ENCODE measurements at regions not wholly inside any gene's neighbourhood (a gene's known extent, or its start where the extent isn't known, plus 50 kb on each side); places are given as distances from the start of the nearest gene placed in this dataset.

DNA sequence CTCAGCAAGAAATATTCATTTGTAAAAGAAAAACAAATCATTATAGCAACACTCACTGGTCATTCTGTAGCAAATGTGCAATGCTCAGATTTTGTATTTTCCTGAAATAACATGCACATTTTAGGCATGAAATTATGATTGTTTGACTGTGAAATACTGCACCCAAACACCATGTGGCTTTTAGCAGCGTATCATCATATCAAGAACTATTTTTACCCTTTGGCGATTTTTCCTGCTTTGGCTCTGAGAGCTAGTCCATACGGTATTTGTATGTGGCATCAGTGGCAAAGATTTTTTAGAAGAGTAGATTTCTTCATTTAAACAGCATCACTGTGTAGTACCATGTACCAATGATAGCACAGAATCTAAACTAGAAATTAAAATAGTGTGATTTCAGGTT, 493.1 kb downstream of the NR4A2 start:
- no peak for DNase-seq (ENCODE audit: low spot score)

GRCh38 chr2:155836439-155836838, 496.1 kb downstream of the NR4A2 start:
- H3K4me3 Mint-ChIP-seq (ENCODE audit: low read depth), result no peak overlapping the region
- H3K27ac Mint-ChIP-seq, result no peak overlapping the region
- H3K36me3 Mint-ChIP-seq (ENCODE audit: low read depth), result no peaks in the 10 kb centered on the region
- H3K27me3 Mint-ChIP-seq (ENCODE audit: low read depth), result no peaks in the 10 kb centered on the region
- intact Hi-C loops (cut with micrococcal nuclease), result no loop called here
- no peak for DNase-seq (ENCODE audit: low spot score)
- H3K4me1 Mint-ChIP-seq (ENCODE audit: low read depth), result no peaks in the 10 kb centered on the region
- H3K9me3 Mint-ChIP-seq, result no peaks in the 10 kb centered on the region

More for the DNA sequence above, 493.1 kb downstream of the NR4A2 start:
- H3K27ac Mint-ChIP-seq, result no peak overlapping the region
- no peaks in the 10 kb centered on the region for H3K9me3 Mint-ChIP-seq
- intact Hi-C loops (cut with micrococcal nuclease), result no loop called here
- H3K27me3 Mint-ChIP-seq (ENCODE audit: low read depth), result no peaks in the 10 kb centered on the region
- no peak overlapping the region for H3K4me3 Mint-ChIP-seq (ENCODE audit: low read depth)
- no peaks in the 10 kb centered on the region for H3K4me1 Mint-ChIP-seq (ENCODE audit: low read depth)
- no peaks in the 10 kb centered on the region for H3K36me3 Mint-ChIP-seq (ENCODE audit: low read depth)

GRCh38 chr2:155830817-155831579, 501.5 kb downstream of the NR4A2 start:
- Mint-ChIP-seq H3K36me3 (ENCODE audit: low read depth) (no peaks in the 10 kb centered on the region), H3K9me3 (no peaks in the 10 kb centered on the region), H3K4me3 (ENCODE audit: low read depth) (no peak overlapping the region), H3K27ac (no peak overlapping the region), H3K27me3 (ENCODE audit: low read depth) (no peaks in the 10 kb centered on the region), H3K4me1 (ENCODE audit: low read depth) (no peaks in the 10 kb centered on the region)
- no peak for DNase-seq (ENCODE audit: low spot score)
- intact Hi-C loops (cut with micrococcal nuclease), result no loop called here

DNA sequence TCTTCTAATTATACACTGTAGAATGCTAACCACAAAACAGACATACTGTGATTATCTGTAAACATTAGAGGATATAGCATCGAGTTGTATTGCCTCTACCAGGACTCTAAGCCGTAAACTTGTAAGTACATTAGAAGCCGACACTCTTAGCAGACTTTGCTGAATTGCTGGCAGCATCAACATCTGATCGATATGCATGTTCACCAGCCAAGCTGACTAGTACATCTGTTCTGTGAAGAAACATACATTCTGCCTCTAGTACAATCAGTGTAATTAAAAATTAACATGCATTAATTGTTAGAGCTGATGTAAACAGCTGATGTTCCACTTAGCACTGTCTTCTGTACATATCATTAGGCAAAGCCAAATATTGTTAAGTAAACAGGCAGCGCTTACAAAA, 502.2 kb downstream of the NR4A2 start:
- Mint-ChIP-seq H3K27me3 (ENCODE audit: low read depth) (no peaks in the 10 kb centered on the region), H3K27ac (no peak overlapping the region), H3K36me3 (ENCODE audit: low read depth) (no peaks in the 10 kb centered on the region), H3K4me1 (ENCODE audit: low read depth) (no peaks in the 10 kb centered on the region), H3K9me3 (no peaks in the 10 kb centered on the region), H3K4me3 (ENCODE audit: low read depth) (no peak overlapping the region)
- intact Hi-C loops (cut with micrococcal nuclease), result no loop called here
- no peak for DNase-seq (ENCODE audit: low spot score)

GRCh38 chr2:155825876-155826275, 506.6 kb downstream of the NR4A2 start:
- Mint-ChIP-seq H3K4me1 (ENCODE audit: low read depth) (no peaks in the 10 kb centered on the region), H3K27ac (no peak overlapping the region), H3K4me3 (ENCODE audit: low read depth) (no peak overlapping the region), H3K27me3 (ENCODE audit: low read depth) (no peaks in the 10 kb centered on the region), H3K9me3 (no peaks in the 10 kb centered on the region), H3K36me3 (ENCODE audit: low read depth) (no peaks in the 10 kb centered on the region)
- intact Hi-C loops (cut with micrococcal nuclease), result no loop called here
- DNase-seq (ENCODE audit: low spot score), result no peak

- no peak overlapping the region for H3K27ac Mint-ChIP-seq
- no peak overlapping the region for H3K4me3 Mint-ChIP-seq (ENCODE audit: low read depth)
- no peaks in the 10 kb centered on the region for H3K9me3 Mint-ChIP-seq
- H3K36me3 Mint-ChIP-seq (ENCODE audit: low read depth), result no peaks in the 10 kb centered on the region
- no peaks in the 10 kb centered on the region for H3K4me1 Mint-ChIP-seq (ENCODE audit: low read depth)
- intact Hi-C loops (cut with micrococcal nuclease), result loop anchor here (10.0 kb wide), 1 partner anchor 441 kb away; no protein-coding TSS in a partner anchor
- no peaks in the 10 kb centered on the region for H3K27me3 Mint-ChIP-seq (ENCODE audit: low read depth)
- DNase-seq (ENCODE audit: low spot score), result no peak
Measured at GRCh38 chr2:155815851-155816250, 516.7 kb downstream of the NR4A2 start.

GRCh38 chr2:155815275-155815674, 517.2 kb downstream of the NR4A2 start:
- Mint-ChIP-seq H3K27ac (no peak overlapping the region), H3K4me3 (ENCODE audit: low read depth) (no peak overlapping the region)
- intact Hi-C loops (cut with micrococcal nuclease), result loop anchor here (10.0 kb wide), 1 partner anchor 440 kb away; no protein-coding TSS in a partner anchor

DNA sequence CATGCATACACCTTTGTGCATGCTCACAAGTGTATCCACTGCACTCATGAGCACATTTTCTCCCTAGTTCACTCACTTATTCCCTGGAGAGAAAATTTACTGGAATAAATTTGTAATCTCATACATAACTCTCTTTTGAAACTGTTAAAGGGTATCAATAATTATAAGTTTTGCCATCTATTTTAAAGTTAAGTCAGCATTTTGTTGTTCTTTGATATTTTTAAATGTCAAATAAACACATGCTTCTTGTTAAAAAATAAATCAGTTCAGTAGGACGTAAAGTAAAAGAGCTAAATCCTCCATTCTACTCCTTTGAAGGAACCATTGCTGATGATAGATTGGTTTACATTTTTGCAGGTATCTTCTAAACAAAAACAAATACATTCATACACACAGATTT, 522.1 kb downstream of the NR4A2 start:
- intact Hi-C loops (cut with micrococcal nuclease), result loop anchor here (10.0 kb wide), 1 partner anchor 436 kb away; no protein-coding TSS in a partner anchor
- Mint-ChIP-seq H3K27ac (no peak overlapping the region), H3K9me3 (no peaks in the 10 kb centered on the region), H3K36me3 (ENCODE audit: low read depth) (no peaks in the 10 kb centered on the region), H3K27me3 (ENCODE audit: low read depth) (no peaks in the 10 kb centered on the region), H3K4me1 (ENCODE audit: low read depth) (no peaks in the 10 kb centered on the region), H3K4me3 (ENCODE audit: low read depth) (no peak overlapping the region)
- DNase-seq (ENCODE audit: low spot score), result no peak

More at GRCh38 chr2:155815275-155815674, 517.2 kb downstream of the NR4A2 start:
- no peak for DNase-seq (ENCODE audit: low spot score)
- H3K4me1 Mint-ChIP-seq (ENCODE audit: low read depth), result no peaks in the 10 kb centered on the region
- H3K27me3 Mint-ChIP-seq (ENCODE audit: low read depth), result no peaks in the 10 kb centered on the region
- H3K9me3 Mint-ChIP-seq, result no peaks in the 10 kb centered on the region
- no peaks in the 10 kb centered on the region for H3K36me3 Mint-ChIP-seq (ENCODE audit: low read depth)

DNA sequence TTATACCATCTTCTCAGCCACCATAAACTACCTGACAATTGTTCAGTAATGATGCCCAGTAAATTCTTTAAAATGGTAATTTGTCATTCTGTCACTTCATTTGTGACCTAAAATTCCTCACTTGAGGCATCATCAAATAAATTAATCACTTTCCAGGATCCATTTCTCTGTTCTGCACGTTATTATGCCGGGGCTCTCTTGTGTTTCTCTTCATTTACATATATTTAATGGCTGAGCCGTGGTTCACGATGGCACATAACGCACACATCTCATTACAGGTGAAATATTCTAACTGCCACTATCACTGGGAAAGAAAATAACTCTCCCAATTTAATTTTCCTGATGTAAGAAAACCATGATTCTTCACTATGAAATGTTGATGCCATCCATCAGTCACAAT, 529.6 kb downstream of the NR4A2 start:
- Mint-ChIP-seq H3K27me3 (ENCODE audit: low read depth) (no peaks in the 10 kb centered on the region), H3K4me1 (ENCODE audit: low read depth) (no peaks in the 10 kb centered on the region), H3K27ac (no peak overlapping the region), H3K4me3 (ENCODE audit: low read depth) (no peak overlapping the region), H3K9me3 (no peaks in the 10 kb centered on the region), H3K36me3 (ENCODE audit: low read depth) (no peaks in the 10 kb centered on the region)
- intact Hi-C loops (cut with micrococcal nuclease), result no loop called here
- no peak for DNase-seq (ENCODE audit: low spot score)

GRCh38 chr2:155792666-155793065, 539.9 kb downstream of the NR4A2 start:
- H3K27ac Mint-ChIP-seq, result no peak overlapping the region
- no peaks in the 10 kb centered on the region for H3K36me3 Mint-ChIP-seq (ENCODE audit: low read depth)
- no peaks in the 10 kb centered on the region for H3K4me1 Mint-ChIP-seq (ENCODE audit: low read depth)
- intact Hi-C loops (cut with micrococcal nuclease), result no loop called here
- H3K9me3 Mint-ChIP-seq, result peaks cover 22% of the 10 kb centered on the region
- no peak overlapping the region for H3K4me3 Mint-ChIP-seq (ENCODE audit: low read depth)
- H3K27me3 Mint-ChIP-seq (ENCODE audit: low read depth), result no peaks in the 10 kb centered on the region
- DNase-seq (ENCODE audit: low spot score), result no peak

DNA sequence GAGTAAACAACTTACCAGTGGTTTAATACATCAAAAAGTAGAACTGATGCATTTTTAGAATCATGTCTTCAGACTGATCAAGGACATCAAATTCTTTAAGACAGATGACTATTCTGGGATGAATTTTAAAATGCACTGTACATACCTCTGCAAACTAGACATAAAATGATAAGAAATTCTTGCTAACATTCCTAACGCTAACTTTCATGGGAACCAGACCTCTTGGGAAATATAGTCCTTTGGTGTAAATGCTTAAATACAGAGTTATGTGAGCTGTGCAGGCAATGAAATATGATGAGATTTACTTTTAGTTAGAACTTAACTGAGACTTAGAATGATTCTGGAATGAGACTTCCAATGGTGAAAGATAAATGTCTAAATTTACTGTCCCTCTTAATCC, 562.0 kb downstream of the NR4A2 start:
- no peaks in the 10 kb centered on the region for H3K9me3 Mint-ChIP-seq
- H3K27me3 Mint-ChIP-seq (ENCODE audit: low read depth), result no peaks in the 10 kb centered on the region
- H3K36me3 Mint-ChIP-seq (ENCODE audit: low read depth), result no peaks in the 10 kb centered on the region
- H3K27ac Mint-ChIP-seq, result no peak overlapping the region
- DNase-seq (ENCODE audit: low spot score), result no peak
- H3K4me3 Mint-ChIP-seq (ENCODE audit: low read depth), result no peak overlapping the region
- intact Hi-C loops (cut with micrococcal nuclease), result no loop called here
- no peaks in the 10 kb centered on the region for H3K4me1 Mint-ChIP-seq (ENCODE audit: low read depth)

DNA sequence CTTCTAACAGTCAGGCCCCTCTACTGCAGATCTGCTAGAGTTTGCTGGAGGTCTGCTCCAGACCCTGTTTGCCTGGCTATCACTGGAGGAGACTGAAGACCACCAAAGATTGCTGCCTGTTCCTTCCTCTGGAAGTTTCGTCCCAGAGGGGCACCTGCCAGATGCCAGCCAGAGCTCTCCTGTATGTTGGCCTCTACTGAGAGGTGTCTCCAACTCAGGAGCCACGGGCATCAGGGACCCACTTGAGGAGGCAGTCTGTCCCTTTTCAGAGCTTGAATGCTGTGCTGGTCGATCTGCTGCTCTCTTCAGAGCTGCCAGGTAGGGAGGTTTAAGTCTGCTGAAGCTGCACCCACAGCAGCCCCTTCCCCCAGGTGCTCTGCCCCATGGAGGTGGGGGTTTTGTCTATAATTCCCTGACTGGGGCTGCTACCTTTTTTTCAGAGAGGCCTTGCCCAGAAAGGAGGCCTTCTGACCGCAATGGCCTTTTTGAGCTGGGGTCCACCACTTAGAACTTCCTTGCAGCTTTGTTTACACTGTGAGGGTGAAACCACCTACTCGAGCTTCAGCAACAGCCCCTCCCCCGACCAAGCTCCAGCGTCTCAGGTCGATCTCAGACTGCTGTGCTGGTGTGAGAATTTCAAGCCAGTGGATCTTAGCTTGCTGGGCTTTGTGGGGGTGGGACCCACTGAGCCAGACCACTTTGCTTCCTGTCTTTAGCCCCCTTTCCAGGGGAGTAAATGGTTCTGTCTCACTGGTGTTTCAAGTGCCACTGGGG, 566.0 kb downstream of the NR4A2 start:
- H3K4me1 Mint-ChIP-seq (ENCODE audit: low read depth), result no peaks in the 10 kb centered on the region
- no peak for DNase-seq (ENCODE audit: low spot score)
- H3K9me3 Mint-ChIP-seq, result no peaks in the 10 kb centered on the region
- no peak overlapping the region for H3K4me3 Mint-ChIP-seq (ENCODE audit: low read depth)
- H3K36me3 Mint-ChIP-seq (ENCODE audit: low read depth), result no peaks in the 10 kb centered on the region
- H3K27me3 Mint-ChIP-seq (ENCODE audit: low read depth), result no peaks in the 10 kb centered on the region
- intact Hi-C loops (cut with micrococcal nuclease), result no loop called here
- H3K27ac Mint-ChIP-seq, result no peak overlapping the region

- no peak for DNase-seq (ENCODE audit: low spot score)
- no peak overlapping the region for H3K4me3 Mint-ChIP-seq (ENCODE audit: low read depth)
- no peaks in the 10 kb centered on the region for H3K27me3 Mint-ChIP-seq (ENCODE audit: low read depth)
- no peaks in the 10 kb centered on the region for H3K9me3 Mint-ChIP-seq
- intact Hi-C loops (cut with micrococcal nuclease), result no loop called here
- no peak overlapping the region for H3K27ac Mint-ChIP-seq
- H3K4me1 Mint-ChIP-seq (ENCODE audit: low read depth), result no peaks in the 10 kb centered on the region
- H3K36me3 Mint-ChIP-seq (ENCODE audit: low read depth), result no peaks in the 10 kb centered on the region
Measured at GRCh38 chr2:155755481-155755880, 577.0 kb downstream of the NR4A2 start.
